Chondrocyte (in vitro differentiated cells): ENCODE measurements at regions not wholly inside any gene's neighbourhood (a gene's known extent, or its start where the extent isn't known, plus 50 kb on each side); places are given as distances from the start of the nearest gene placed in this dataset.
"Not testable (repeated sequence)": the region's sequence is repeated elsewhere in the genome, so short reads cannot be mapped to it uniquely, and the experiment has no call there.

Experiments
- DNase-seq: peaks from one replicate; pipeline ENCODE4 v3.0.0; 2021; ENCODE audit warnings: mixed read lengths, low spot score
- H3K27ac Mint-ChIP-seq: one replicate; pipeline ENCODE4 v1.8.0; 2021; ENCODE audit warnings: mild to moderate bottlenecking, moderate library complexity, mixed read lengths; ENCODE audit not compliant: unreplicated experiment
- H3K27me3 Mint-ChIP-seq: 2 replicates; pipeline ENCODE4 v1.8.0; 2021; ENCODE audit warnings: low read depth, mixed read lengths
- H3K36me3 Mint-ChIP-seq: 2 replicates; pipeline ENCODE4 v1.8.0; 2021; ENCODE audit warnings: low read depth, mixed read lengths
- H3K4me1 Mint-ChIP-seq: 2 replicates; pipeline ENCODE4 v1.8.0; 2021; ENCODE audit warnings: low read depth, mild to moderate bottlenecking, mixed read lengths
- H3K4me3 Mint-ChIP-seq: one replicate; pipeline ENCODE4 v1.8.0; 2021; ENCODE audit warnings: mild to moderate bottlenecking, moderate library complexity, mixed read lengths; ENCODE audit not compliant: unreplicated experiment
- H3K9me3 Mint-ChIP-seq: 2 replicates; pipeline ENCODE4 v1.8.0; 2021; ENCODE audit warnings: low read depth, mixed read lengths
- TF ChIP-seq, protein P1 (sequence below): fragments of 200-600 bp; sonication (generic); IDR thresholded peaks from 2 replicates; pipeline ENCODE4 v1.5.0; 2021; ENCODE audit warnings: antibody characterized with exemption, mild to moderate bottlenecking, moderate library complexity

DNA sequence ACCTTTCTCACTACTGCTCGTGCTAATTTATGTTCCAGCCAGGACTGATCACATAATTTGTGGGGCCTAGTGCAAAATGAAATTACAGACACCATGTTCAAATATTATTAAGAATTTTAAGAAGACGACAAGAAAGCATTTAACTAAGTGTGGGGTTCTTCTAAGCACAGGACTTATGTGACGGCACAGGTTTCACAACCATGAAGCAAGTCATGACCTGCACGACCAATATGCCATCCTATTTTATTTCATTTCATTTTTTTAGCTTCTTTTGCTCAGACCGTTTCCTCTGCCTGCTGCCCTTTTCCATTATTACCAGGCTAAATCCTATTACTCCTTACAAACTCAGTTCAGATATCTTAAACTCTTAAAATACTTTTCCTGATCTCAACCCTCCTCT lies 462.5 kb downstream of the AASDHPPT start:
- Mint-ChIP-seq H3K36me3 (no peaks in the 10 kb centered on the region), H3K4me1 (no peaks in the 10 kb centered on the region), H3K4me3 (no peak overlapping the region), H3K27ac (no peak overlapping the region), H3K9me3 (peaks cover 2% of the 10 kb centered on the region), H3K27me3 (no peaks in the 10 kb centered on the region)
- DNase-seq = no peak
- TF ChIP-seq, protein P1, sequence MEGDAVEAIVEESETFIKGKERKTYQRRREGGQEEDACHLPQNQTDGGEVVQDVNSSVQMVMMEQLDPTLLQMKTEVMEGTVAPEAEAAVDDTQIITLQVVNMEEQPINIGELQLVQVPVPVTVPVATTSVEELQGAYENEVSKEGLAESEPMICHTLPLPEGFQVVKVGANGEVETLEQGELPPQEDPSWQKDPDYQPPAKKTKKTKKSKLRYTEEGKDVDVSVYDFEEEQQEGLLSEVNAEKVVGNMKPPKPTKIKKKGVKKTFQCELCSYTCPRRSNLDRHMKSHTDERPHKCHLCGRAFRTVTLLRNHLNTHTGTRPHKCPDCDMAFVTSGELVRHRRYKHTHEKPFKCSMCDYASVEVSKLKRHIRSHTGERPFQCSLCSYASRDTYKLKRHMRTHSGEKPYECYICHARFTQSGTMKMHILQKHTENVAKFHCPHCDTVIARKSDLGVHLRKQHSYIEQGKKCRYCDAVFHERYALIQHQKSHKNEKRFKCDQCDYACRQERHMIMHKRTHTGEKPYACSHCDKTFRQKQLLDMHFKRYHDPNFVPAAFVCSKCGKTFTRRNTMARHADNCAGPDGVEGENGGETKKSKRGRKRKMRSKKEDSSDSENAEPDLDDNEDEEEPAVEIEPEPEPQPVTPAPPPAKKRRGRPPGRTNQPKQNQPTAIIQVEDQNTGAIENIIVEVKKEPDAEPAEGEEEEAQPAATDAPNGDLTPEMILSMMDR = no peak

- no peak overlapping the region for H3K27ac Mint-ChIP-seq
- TF ChIP-seq, protein P1 = no peak
- no peaks in the 10 kb centered on the region for H3K4me1 Mint-ChIP-seq
- no peak overlapping the region for H3K4me3 Mint-ChIP-seq
- no peaks in the 10 kb centered on the region for H3K27me3 Mint-ChIP-seq
- DNase-seq = no peak
- H3K36me3 Mint-ChIP-seq = no peaks in the 10 kb centered on the region
- peaks cover 8% of the 10 kb centered on the region for H3K9me3 Mint-ChIP-seq
Observed at GRCh38 chr11:106548406-106548805, 469.9 kb downstream of the GUCY1A2 start.

DNA sequence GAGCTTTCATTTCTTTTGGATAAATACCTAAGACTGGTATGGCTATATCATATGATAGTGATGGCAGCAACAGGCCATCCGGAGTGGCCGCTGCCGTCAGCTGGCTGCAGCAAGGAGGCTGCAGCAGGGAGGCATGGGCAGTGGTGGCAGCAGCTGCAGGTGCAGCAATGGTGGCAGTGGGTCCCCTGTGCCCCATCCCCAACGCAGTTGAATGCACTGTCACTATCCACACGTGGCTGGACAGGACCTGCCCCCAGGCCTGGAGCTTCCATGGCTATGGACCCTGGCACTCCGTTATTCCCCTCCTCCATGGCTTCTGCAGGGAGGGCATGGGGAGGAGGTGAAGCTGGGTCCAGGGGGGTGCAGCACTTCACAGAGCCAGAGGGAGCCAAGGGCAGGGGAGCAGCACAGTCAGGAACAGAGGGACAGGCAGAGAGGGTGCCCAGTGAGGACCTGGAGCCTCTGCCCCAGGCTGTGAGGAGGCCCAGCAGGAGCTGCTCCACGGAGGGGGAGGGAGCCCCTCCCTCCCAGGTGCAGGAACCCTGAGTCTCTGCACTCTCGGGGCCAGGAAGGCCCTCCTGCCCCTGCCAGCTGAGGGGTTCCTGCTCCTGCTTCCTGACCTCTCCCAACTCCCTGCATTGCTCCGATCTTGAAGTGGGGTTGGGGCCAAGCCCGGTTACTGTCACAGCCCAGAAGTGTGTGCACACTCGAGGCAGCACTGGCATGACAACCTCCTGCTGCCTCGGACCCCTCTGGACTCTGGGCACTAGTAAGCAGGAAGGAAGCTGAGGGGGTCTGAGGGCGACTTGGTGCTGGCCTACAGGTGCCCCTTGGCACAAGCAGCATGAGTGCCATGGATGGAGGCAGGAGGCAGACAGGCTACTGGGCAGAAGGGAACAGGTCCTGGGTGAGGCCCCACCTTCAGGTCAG lies 466.3 kb downstream of the GUCY1A2 start:
- Mint-ChIP-seq H3K27ac (no peak overlapping the region), H3K4me1 (no peaks in the 10 kb centered on the region), H3K36me3 (peaks cover 5% of the 10 kb centered on the region), H3K9me3 (peaks cover 11% of the 10 kb centered on the region), H3K4me3 (no peak overlapping the region), H3K27me3 (no peaks in the 10 kb centered on the region)
- TF ChIP-seq, protein P1 = no peak
- DNase-seq = peak; percentile 87

- no peak for DNase-seq
- Mint-ChIP-seq H3K27me3 (no peaks in the 10 kb centered on the region), H3K4me3 (no peak overlapping the region), H3K27ac (no peak overlapping the region), H3K36me3 (peaks cover 5% of the 10 kb centered on the region), H3K4me1 (no peaks in the 10 kb centered on the region), H3K9me3 (peaks cover 11% of the 10 kb centered on the region)
- TF ChIP-seq, protein P1 = peak; percentile 37
Observed at GRCh38 chr11:106552694-106553203, 465.5 kb downstream of the GUCY1A2 start.

GRCh38 chr11:106553304-106553703 lies 465.0 kb downstream of the GUCY1A2 start:
- H3K4me3 Mint-ChIP-seq = no peak overlapping the region
- TF ChIP-seq, protein P1 = no peak
- DNase-seq = peak; percentile 71
- H3K27me3 Mint-ChIP-seq = no peaks in the 10 kb centered on the region
- H3K9me3 Mint-ChIP-seq = peaks cover 8% of the 10 kb centered on the region
- peaks cover 5% of the 10 kb centered on the region for H3K36me3 Mint-ChIP-seq
- no peaks in the 10 kb centered on the region for H3K4me1 Mint-ChIP-seq
- no peak overlapping the region for H3K27ac Mint-ChIP-seq

DNA sequence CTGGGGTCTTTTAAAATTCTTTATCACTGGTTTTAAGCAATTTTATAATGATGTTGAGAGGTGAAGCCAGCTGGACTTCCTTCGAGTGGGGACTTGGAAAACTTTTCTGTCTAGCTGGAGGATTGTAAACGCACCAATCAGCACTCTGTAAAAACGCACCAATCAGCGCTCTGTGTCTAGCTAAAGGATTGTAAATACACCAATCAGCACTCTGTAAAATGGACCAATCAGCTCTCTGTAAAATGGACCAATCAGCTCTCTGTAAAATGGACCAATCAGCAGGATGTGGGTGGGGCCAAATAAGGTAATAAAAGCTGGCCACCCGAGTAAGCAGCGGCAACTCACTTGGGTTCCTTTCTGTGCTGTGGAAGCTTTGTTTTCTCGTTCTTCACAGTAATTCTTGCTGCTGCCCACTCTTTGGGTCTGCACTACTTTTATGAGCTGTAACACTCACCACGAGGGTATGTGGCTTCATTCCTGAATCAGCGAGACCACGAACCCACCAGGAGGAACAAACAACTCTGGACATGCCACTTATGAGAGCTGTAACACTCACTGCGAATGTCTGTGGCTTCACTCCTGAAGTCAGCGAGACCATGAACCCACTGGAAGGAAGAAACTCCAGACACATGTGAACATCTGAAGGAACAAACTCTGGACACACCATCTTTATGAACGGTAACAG lies 462.6 kb downstream of the GUCY1A2 start:
- not testable (repeated sequence) for H3K36me3 Mint-ChIP-seq, H3K27me3 Mint-ChIP-seq, H3K4me1 Mint-ChIP-seq, H3K27ac Mint-ChIP-seq, DNase-seq, H3K4me3 Mint-ChIP-seq, H3K9me3 Mint-ChIP-seq
